Neural progenitor cell (in vitro differentiated cells): ENCODE measurements at regions not wholly inside any gene's neighbourhood (a gene's known extent, or its start where the extent isn't known, plus 50 kb on each side); places are given as distances from the start of the nearest gene placed in this dataset.

Experiments used
- DNase-seq: peaks from one replicate; pipeline ENCODE4 v3.0.0-alpha.2; 2016; ENCODE audit warnings: low spot score
- H2AFZ ChIP-seq: fragments of 200-600 bp; sonication (generic); replicated peaks from 2 replicates; pipeline ENCODE4 v1.6.1; 2016; ENCODE audit warnings: antibody characterized with exemption
- H3F3A ChIP-seq: fragments of 200-600 bp; sonication (generic); 2 replicates; pipeline ENCODE4 v1.6.1; 2016; ENCODE audit warnings: antibody characterized with exemption, low read depth
- H3K27ac ChIP-seq: fragments of 200-600 bp; sonication (generic); 2 replicates; pipeline ENCODE4 v1.5.1; 2016; ENCODE audit warnings: mild to moderate bottlenecking
- H3K27me3 ChIP-seq: fragments of 200-600 bp; sonication (generic); 2 replicates; pipeline ENCODE4 v1.6.1; 2016; ENCODE audit warnings: mild to moderate bottlenecking, moderate library complexity
- H3K36me3 ChIP-seq: fragments of 200-600 bp; sonication (generic); 2 replicates; pipeline ENCODE4 v1.5.1; 2016
- H3K4me1 ChIP-seq: fragments of 200-600 bp; sonication (generic); 2 replicates; pipeline ENCODE4 v1.6.1; 2016; ENCODE audit warnings: mixed run types
- H3K4me2 ChIP-seq: fragments of 200-600 bp; sonication (generic); 2 replicates; pipeline ENCODE4 v1.6.1; 2016
- H3K4me3 ChIP-seq: fragments of 200-600 bp; sonication (generic); 2 replicates; pipeline ENCODE4 v1.5.1; 2016
- H3K79me2 ChIP-seq: fragments of 200-600 bp; sonication (generic); 2 replicates; pipeline ENCODE4 v1.6.1; 2016; ENCODE audit warnings: low read depth
- H3K9ac ChIP-seq: fragments of 200-600 bp; sonication (generic); 2 replicates; pipeline ENCODE4 v1.6.1; 2016
- H3K9me3 ChIP-seq: fragments of 200-600 bp; sonication (generic); 2 replicates; pipeline ENCODE4 v1.5.1; 2016; ENCODE audit warnings: low read depth
- H4K20me1 ChIP-seq: fragments of 200-600 bp; sonication (generic); 2 replicates; pipeline ENCODE4 v1.6.1; 2016; ENCODE audit warnings: low read depth
- H3K27ac Mint-ChIP-seq: 3 replicates; pipeline ENCODE4 v1.8.0; 2021; ENCODE audit warnings: mixed read lengths
- H3K27me3 Mint-ChIP-seq: 2 replicates; pipeline ENCODE4 v1.8.0; 2022; ENCODE audit warnings: low read depth, mild to moderate bottlenecking, inconsistent platforms, moderate library complexity, mixed read lengths; ENCODE audit not compliant: insufficient read depth
- H3K36me3 Mint-ChIP-seq: 3 replicates; pipeline ENCODE4 v1.8.0; 2021; ENCODE audit warnings: mixed read lengths
- H3K4me1 Mint-ChIP-seq: 3 replicates; pipeline ENCODE4 v1.8.0; 2021; ENCODE audit warnings: mixed read lengths
- H3K4me3 Mint-ChIP-seq: 3 replicates; pipeline ENCODE4 v1.8.0; 2021; ENCODE audit warnings: mild to moderate bottlenecking, moderate library complexity, mixed read lengths
- H3K9me3 Mint-ChIP-seq: 3 replicates; pipeline ENCODE4 v1.8.0; 2020; ENCODE audit warnings: mixed read lengths
- CTCF ChIP-seq: fragments of 200-600 bp; sonication (generic); IDR thresholded peaks from 2 replicates; pipeline ENCODE4 v1.5.1; 2017; ENCODE audit warnings: antibody characterized with exemption, mild to moderate bottlenecking
- EZH2 ChIP-seq: fragments of 200-600 bp; sonication (generic); IDR thresholded peaks from 2 replicates; pipeline ENCODE4 v1.6.1; 2017; ENCODE audit warnings: antibody characterized with exemption, mild to moderate bottlenecking, moderate library complexity
- EZH2phosphoT487 ChIP-seq: fragments of 200-600 bp; sonication (generic); IDR thresholded peaks from 2 replicates; pipeline ENCODE4 v1.6.1; 2017; ENCODE audit warnings: antibody characterized with exemption

GRCh38 chr5:6849316-6850105, 136.3 kb downstream of the TENT4A start:
- Histone ChIP-seq H3K9ac (no peak overlapping the region), H3K27ac (no peak overlapping the region), H3K9me3 (no peaks in the 10 kb centered on the region), H3K36me3 (no peaks in the 10 kb centered on the region), H3K4me3 (no peak overlapping the region), H3K79me2 (no peaks in the 10 kb centered on the region), H3K4me1 (no peaks in the 10 kb centered on the region), H4K20me1 (no peaks in the 10 kb centered on the region), H3F3A (no peaks in the 10 kb centered on the region), H3K4me2 (no peak overlapping the region), H2AFZ (no peak overlapping the region), H3K27me3 (no peaks in the 10 kb centered on the region)
- TF ChIP-seq CTCF = no peak
- TF ChIP-seq EZH2 = no peak
- TF ChIP-seq EZH2phosphoT487 = no peak
- Mint-ChIP-seq H3K27me3 (peaks cover 4% of the 10 kb centered on the region), H3K4me1 (peaks cover 4% of the 10 kb centered on the region), H3K9me3 (peaks cover 25% of the 10 kb centered on the region), H3K36me3 (no peaks in the 10 kb centered on the region), H3K27ac (no peak overlapping the region), H3K4me3 (no peak overlapping the region)
- DNase-seq = no peak

GRCh38 chr5:6850106-6850432, 136.8 kb downstream of the TENT4A start:
- peaks cover 4% of the 10 kb centered on the region for H3K27me3 Mint-ChIP-seq
- Histone ChIP-seq H3K9me3 (no peaks in the 10 kb centered on the region), H4K20me1 (no peaks in the 10 kb centered on the region), H3K4me1 (no peaks in the 10 kb centered on the region), H3K27ac (no peak overlapping the region), H3K27me3 (no peaks in the 10 kb centered on the region), H3K4me2 (no peak overlapping the region), H3K36me3 (no peaks in the 10 kb centered on the region), H3K9ac (no peak overlapping the region), H3K79me2 (no peaks in the 10 kb centered on the region), H2AFZ (no peak overlapping the region), H3F3A (no peaks in the 10 kb centered on the region), H3K4me3 (no peak overlapping the region)
- no peak for DNase-seq
- H3K4me3 Mint-ChIP-seq = no peak overlapping the region
- H3K36me3 Mint-ChIP-seq = no peaks in the 10 kb centered on the region
- H3K27ac Mint-ChIP-seq = no peak overlapping the region
- no peak for TF ChIP-seq CTCF
- no peak for TF ChIP-seq EZH2
- no peak for TF ChIP-seq EZH2phosphoT487
- H3K4me1 Mint-ChIP-seq = peaks cover 4% of the 10 kb centered on the region
- H3K9me3 Mint-ChIP-seq = peaks cover 25% of the 10 kb centered on the region

GRCh38 chr5:6856653-6857052, 143.4 kb downstream of the TENT4A start:
- H3K4me1 Mint-ChIP-seq = no peaks in the 10 kb centered on the region
- Histone ChIP-seq H2AFZ (no peak overlapping the region), H3K4me3 (no peak overlapping the region), H3K4me1 (no peaks in the 10 kb centered on the region), H3K4me2 (no peak overlapping the region), H3K27ac (no peak overlapping the region), H3K79me2 (no peaks in the 10 kb centered on the region), H3K36me3 (no peaks in the 10 kb centered on the region), H3K9ac (no peak overlapping the region), H3K27me3 (no peaks in the 10 kb centered on the region), H4K20me1 (no peaks in the 10 kb centered on the region), H3F3A (no peaks in the 10 kb centered on the region), H3K9me3 (no peaks in the 10 kb centered on the region)
- H3K27me3 Mint-ChIP-seq = peaks cover 4% of the 10 kb centered on the region
- H3K36me3 Mint-ChIP-seq = no peaks in the 10 kb centered on the region
- H3K27ac Mint-ChIP-seq = no peak overlapping the region
- H3K9me3 Mint-ChIP-seq = peaks cover 25% of the 10 kb centered on the region
- no peak overlapping the region for H3K4me3 Mint-ChIP-seq
- TF ChIP-seq CTCF (no peak), EZH2phosphoT487 (no peak), EZH2 (no peak)
- no peak for DNase-seq
